OCI-LY3 (cell line): ENCODE measurements at regions not wholly inside any gene's neighbourhood (a gene's known extent, or its start where the extent isn't known, plus 50 kb on each side); places are given as distances from the start of the nearest gene placed in this dataset.

ENCODE experiments used
- H2AFZ ChIP-seq: fragments of 200-600, 300-600 bp; shearing (Covaris generic); 2 replicates; pipeline ENCODE4 v1.6.0; 2014; ENCODE audit warnings: antibody characterized with exemption, low read depth, low read length
- H3K27ac ChIP-seq: fragments of 200-600, 300-600 bp; sonication (generic); 2 replicates; pipeline ENCODE4 v1.5.1; 2014; ENCODE audit warnings: mild to moderate bottlenecking, low read length, moderate library complexity, mixed read lengths
- H3K27me3 ChIP-seq: fragments of 200-600, 300-600 bp; sonication (generic); 2 replicates; pipeline ENCODE4 v1.6.1; 2014; ENCODE audit warnings: low read depth, low read length, mixed read lengths
- H3K36me3 ChIP-seq: fragments of 200-600, 300-600 bp; sonication (generic); replicated peaks from 2 replicates; pipeline ENCODE3; 2014; ENCODE audit warnings: low read depth, low read length, mixed read lengths
- H3K4me1 ChIP-seq: fragments of 300-600, 200-600 bp; sonication (generic); 2 replicates; pipeline ENCODE4 v1.6.1; 2014; ENCODE audit warnings: low read length, mixed read lengths
- H3K4me2 ChIP-seq: fragments of 200-600, 300-600 bp; sonication (generic); 2 replicates; pipeline ENCODE4 v1.6.1; 2014; ENCODE audit warnings: low read length, mixed read lengths
- H3K4me3 ChIP-seq: fragments of 300-600, 200-600 bp; sonication (generic); 2 replicates; pipeline ENCODE4 v1.5.1; 2014; ENCODE audit warnings: antibody characterized with exemption, mild to moderate bottlenecking, low read length, moderate library complexity
- H3K79me2 ChIP-seq: fragments of 300-600, 200-600 bp; shearing (Covaris generic); 2 replicates; pipeline ENCODE4 v1.6.1; 2014; ENCODE audit warnings: mild to moderate bottlenecking, low read length, mixed read lengths
- H3K9ac ChIP-seq: fragments of 300-600, 200-600 bp; shearing (Covaris generic); 2 replicates; pipeline ENCODE4 v1.6.0; 2014; ENCODE audit warnings: mild to moderate bottlenecking, low read length, moderate library complexity
- H3K9me3 ChIP-seq: fragments of 200-600, 300-600 bp; shearing (Covaris generic); 2 replicates; pipeline ENCODE4 v1.6.1; 2014; ENCODE audit warnings: low read length, mixed read lengths; ENCODE audit not compliant: insufficient read depth
- H4K20me1 ChIP-seq: fragments of 200-600, 300-600 bp; sonication (generic); 2 replicates; pipeline ENCODE4 v1.6.1; 2016; ENCODE audit warnings: low read length, mixed read lengths; ENCODE audit not compliant: insufficient read depth
- CTCF ChIP-seq: fragments of 200-600, 300-600 bp; sonication (generic); IDR thresholded peaks from 2 replicates; pipeline ENCODE4 v1.5.1; 2014; ENCODE audit warnings: antibody characterized with exemption, low read length, low read depth
- EZH2phosphoT487 ChIP-seq: fragments of 200-600 bp; shearing (Covaris generic); IDR thresholded peaks from 2 replicates; pipeline ENCODE4 v1.6.1; 2018; ENCODE audit warnings: antibody characterized with exemption, mixed run types, low read depth

DNA sequence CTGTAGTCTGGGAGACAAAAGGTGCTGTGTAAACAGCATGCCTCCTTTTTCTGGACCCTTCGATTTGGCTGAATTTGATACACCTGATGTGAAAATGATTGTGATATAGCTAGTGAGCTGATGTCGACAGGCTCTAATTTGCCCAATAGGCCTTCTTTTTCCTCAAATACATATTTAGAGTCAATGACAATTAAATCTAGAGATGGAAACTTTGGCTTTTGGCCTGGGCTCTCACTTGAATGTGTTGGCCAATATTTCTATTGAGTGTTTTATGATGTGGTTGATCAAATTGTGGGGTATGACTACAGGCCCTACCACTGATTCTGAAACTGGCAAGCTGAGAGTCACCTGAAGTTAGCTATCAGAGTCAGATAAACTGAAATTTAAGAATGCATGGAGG is 151.8 kb upstream of the MEOX2 start:
- no peaks in the 10 kb centered on the region for H3K36me3 ChIP-seq
- H3K4me3 ChIP-seq: no peak overlapping the region
- H3K9me3 ChIP-seq: no peaks in the 10 kb centered on the region
- H3K4me2 ChIP-seq: no peak overlapping the region
- no peaks in the 10 kb centered on the region for H3K79me2 ChIP-seq
- H3K27ac ChIP-seq: no peak overlapping the region
- H4K20me1 ChIP-seq: no peaks in the 10 kb centered on the region
- no peaks in the 10 kb centered on the region for H3K27me3 ChIP-seq
- TF ChIP-seq EZH2phosphoT487 (no peak), CTCF (no peak)
- no peaks in the 10 kb centered on the region for H3K4me1 ChIP-seq
- H3K9ac ChIP-seq: no peak overlapping the region
- no peak overlapping the region for H2AFZ ChIP-seq

- Histone ChIP-seq H3K4me3 (no peak overlapping the region), H3K27ac (no peak overlapping the region), H3K36me3 (no peaks in the 10 kb centered on the region), H3K9me3 (no peaks in the 10 kb centered on the region), H3K79me2 (no peaks in the 10 kb centered on the region), H3K4me1 (no peaks in the 10 kb centered on the region), H3K27me3 (no peaks in the 10 kb centered on the region), H2AFZ (no peak overlapping the region), H4K20me1 (no peaks in the 10 kb centered on the region), H3K9ac (no peak overlapping the region), H3K4me2 (no peak overlapping the region)
- TF ChIP-seq EZH2phosphoT487 (no peak), CTCF (no peak)
These were observed 150.9 kb upstream of the MEOX2 start for GRCh38 chr7:15837306-15837950.

- Histone ChIP-seq H3K27ac (no peak overlapping the region), H3K4me1 (no peaks in the 10 kb centered on the region), H3K9me3 (no peaks in the 10 kb centered on the region)
These were observed 150.2 kb upstream of the MEOX2 start for GRCh38 chr7:15836651-15837050.

DNA sequence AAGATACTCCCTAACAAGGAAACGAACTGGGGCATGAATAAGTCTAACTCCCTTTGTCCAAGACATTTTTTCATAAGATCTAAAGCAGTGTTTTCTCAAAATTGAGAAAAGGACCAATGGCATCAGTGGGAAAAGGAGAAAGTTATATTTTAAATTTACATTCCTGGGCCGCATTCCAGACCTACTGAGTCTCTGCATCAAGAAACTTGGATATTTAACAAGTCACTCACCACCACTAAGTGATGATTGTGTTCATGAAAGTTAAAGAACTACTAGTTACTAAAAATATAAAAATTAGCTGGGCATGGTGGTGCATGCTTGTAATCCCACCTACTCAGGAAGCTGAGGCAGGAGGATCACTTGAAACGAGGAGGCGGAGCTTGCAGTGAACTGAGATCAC is 149.6 kb upstream of the MEOX2 start:
- no peak for TF ChIP-seq CTCF
- TF ChIP-seq EZH2phosphoT487: no peak
- no peaks in the 10 kb centered on the region for H3K27me3 ChIP-seq
- no peaks in the 10 kb centered on the region for H4K20me1 ChIP-seq
- no peaks in the 10 kb centered on the region for H3K36me3 ChIP-seq
- H3K9me3 ChIP-seq: no peaks in the 10 kb centered on the region
- H3K9ac ChIP-seq: no peak overlapping the region
- no peak overlapping the region for H3K4me3 ChIP-seq
- H2AFZ ChIP-seq: no peak overlapping the region
- no peak overlapping the region for H3K27ac ChIP-seq
- H3K4me1 ChIP-seq: no peaks in the 10 kb centered on the region
- no peak overlapping the region for H3K4me2 ChIP-seq
- no peaks in the 10 kb centered on the region for H3K79me2 ChIP-seq

More at GRCh38 chr7:15836651-15837050, 150.2 kb upstream of the MEOX2 start:
- Histone ChIP-seq H3K4me3 (no peak overlapping the region), H3K27me3 (no peaks in the 10 kb centered on the region), H4K20me1 (no peaks in the 10 kb centered on the region), H3K9ac (no peak overlapping the region), H3K79me2 (no peaks in the 10 kb centered on the region), H2AFZ (no peak overlapping the region), H3K4me2 (no peak overlapping the region), H3K36me3 (no peaks in the 10 kb centered on the region)
- TF ChIP-seq EZH2phosphoT487: no peak
- TF ChIP-seq CTCF: no peak
